ENCODE measurements at regions not wholly inside any gene's neighbourhood (a gene's known extent, or its start where the extent isn't known, plus 50 kb on each side); places are given as distances from the start of the nearest gene placed in this dataset.

DNA sequence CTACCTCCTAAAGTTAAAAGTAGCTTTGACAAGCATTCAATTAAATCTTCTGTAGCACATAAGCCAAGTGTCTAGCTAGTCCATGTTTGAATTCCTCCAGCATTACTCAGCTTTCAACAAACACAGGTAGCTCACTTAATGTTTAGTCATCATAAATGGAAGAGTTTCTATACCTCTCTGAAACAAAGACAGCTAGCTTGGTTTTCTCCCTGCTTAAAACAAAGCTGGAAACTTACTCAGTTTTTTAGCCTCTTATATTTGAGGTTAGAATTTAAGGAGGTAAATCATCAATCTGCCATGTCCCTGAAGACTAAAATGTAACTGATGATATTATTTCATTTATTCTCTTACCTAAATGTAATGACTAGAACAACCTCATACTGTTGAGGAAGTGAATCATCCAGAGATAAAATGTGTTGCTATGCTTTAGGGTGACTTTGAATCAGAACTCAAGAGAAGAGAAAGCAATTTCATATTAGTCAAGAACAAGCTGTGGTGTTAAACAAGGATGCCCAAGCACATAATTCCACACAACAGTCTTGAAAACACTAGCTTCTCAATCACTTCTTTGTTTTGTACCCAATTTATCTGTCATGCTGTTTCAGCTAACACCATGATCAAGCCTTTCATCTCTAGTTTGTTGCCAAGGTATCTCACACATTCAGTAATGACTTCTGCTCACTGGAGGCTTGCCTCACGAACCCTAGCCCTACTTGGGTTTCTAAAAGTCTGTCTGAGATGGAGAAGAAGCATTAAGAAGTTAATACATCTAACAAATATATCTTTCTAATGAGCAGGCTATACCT lies 251.9 kb downstream of the EPM2A start:
- TF ChIP-seq, protein P1, sequence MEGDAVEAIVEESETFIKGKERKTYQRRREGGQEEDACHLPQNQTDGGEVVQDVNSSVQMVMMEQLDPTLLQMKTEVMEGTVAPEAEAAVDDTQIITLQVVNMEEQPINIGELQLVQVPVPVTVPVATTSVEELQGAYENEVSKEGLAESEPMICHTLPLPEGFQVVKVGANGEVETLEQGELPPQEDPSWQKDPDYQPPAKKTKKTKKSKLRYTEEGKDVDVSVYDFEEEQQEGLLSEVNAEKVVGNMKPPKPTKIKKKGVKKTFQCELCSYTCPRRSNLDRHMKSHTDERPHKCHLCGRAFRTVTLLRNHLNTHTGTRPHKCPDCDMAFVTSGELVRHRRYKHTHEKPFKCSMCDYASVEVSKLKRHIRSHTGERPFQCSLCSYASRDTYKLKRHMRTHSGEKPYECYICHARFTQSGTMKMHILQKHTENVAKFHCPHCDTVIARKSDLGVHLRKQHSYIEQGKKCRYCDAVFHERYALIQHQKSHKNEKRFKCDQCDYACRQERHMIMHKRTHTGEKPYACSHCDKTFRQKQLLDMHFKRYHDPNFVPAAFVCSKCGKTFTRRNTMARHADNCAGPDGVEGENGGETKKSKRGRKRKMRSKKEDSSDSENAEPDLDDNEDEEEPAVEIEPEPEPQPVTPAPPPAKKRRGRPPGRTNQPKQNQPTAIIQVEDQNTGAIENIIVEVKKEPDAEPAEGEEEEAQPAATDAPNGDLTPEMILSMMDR (IDR thresholded peaks at IDR 0.05; ENCODE audit: low read depth, low read length) = no peak
- Histone ChIP-seq H3K27me3 (ENCODE audit: insufficient read depth, low read depth, severe bottlenecking) (no peaks in the 10 kb centered on the region), H3K4me3 (ENCODE audit: low read depth, low read length) (no peak overlapping the region), H3K9me3 (ENCODE audit: severe bottlenecking) (no peaks in the 10 kb centered on the region), H3K36me3 (no peaks in the 10 kb centered on the region), H3K27ac (no peak overlapping the region)
- no peak for DNase-seq

- H3K9me3 ChIP-seq (ENCODE audit: severe bottlenecking) = no peaks in the 10 kb centered on the region
- H3K27me3 ChIP-seq (ENCODE audit: insufficient read depth, low read depth, severe bottlenecking) = no peaks in the 10 kb centered on the region
- TF ChIP-seq, protein P1 (IDR thresholded peaks at IDR 0.05; ENCODE audit: low read depth, low read length) = no peak
- DNase-seq = no peak
- H3K4me3 ChIP-seq (ENCODE audit: low read depth, low read length) = no peak overlapping the region
- H3K27ac ChIP-seq = no peak overlapping the region
- no peaks in the 10 kb centered on the region for H3K36me3 ChIP-seq
These were observed 250.0 kb downstream of the EPM2A start for GRCh38 chr6:145485288-145485687.

DNA sequence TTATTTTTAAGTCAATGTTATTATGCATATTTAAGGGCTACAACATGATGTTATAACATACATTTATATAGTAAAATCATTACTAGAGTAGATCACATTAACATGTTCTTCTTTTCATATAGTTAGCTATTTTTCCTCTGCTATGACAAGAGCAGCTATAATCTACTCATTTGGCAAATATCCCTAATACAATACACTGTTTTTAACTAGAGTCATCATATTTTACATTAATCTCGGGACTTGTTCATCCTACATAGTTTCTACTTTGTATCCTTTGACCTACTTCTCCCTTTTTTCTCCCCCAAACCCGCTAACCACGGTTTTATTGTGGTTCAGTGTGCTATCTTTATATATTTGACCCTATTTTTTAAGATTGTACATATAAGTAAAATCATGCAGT lies 249.0 kb downstream of the EPM2A start:
- no peak overlapping the region for H3K27ac ChIP-seq
- no peaks in the 10 kb centered on the region for H3K36me3 ChIP-seq
- no peaks in the 10 kb centered on the region for H3K9me3 ChIP-seq (ENCODE audit: severe bottlenecking)
- no peaks in the 10 kb centered on the region for H3K27me3 ChIP-seq (ENCODE audit: insufficient read depth, low read depth, severe bottlenecking)
- H3K4me3 ChIP-seq (ENCODE audit: low read depth, low read length) = no peak overlapping the region
- TF ChIP-seq, protein P1 (IDR thresholded peaks at IDR 0.05; ENCODE audit: low read depth, low read length) = no peak
- no peak for DNase-seq

DNA sequence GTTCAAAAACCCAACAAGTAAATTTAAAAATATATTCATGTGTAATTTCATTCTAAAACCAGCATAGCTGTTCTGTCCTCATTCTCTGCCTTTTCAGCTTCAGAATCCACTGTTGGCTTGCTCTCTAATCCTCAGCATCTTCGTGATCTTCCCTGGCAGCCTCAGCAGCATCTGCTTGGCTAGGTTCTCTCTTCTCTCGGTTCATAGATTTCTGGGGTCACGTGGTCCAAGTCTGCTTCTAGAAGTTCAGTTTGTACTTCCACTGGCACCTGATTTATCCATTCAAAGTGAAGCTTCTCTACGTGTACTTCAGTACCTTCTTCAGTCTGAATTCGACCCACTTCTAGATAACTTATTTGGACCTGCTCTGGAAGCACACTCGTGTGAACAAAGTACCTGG lies 245.7 kb downstream of the EPM2A start:
- TF ChIP-seq, protein P1 (IDR thresholded peaks at IDR 0.05; ENCODE audit: low read depth, low read length) = no peak
- Histone ChIP-seq H3K27ac (no peak overlapping the region), H3K4me3 (ENCODE audit: low read depth, low read length) (no peak overlapping the region), H3K36me3 (no peaks in the 10 kb centered on the region), H3K27me3 (ENCODE audit: insufficient read depth, low read depth, severe bottlenecking) (no peaks in the 10 kb centered on the region), H3K9me3 (ENCODE audit: severe bottlenecking) (no peaks in the 10 kb centered on the region)
- no peak for DNase-seq

DNA sequence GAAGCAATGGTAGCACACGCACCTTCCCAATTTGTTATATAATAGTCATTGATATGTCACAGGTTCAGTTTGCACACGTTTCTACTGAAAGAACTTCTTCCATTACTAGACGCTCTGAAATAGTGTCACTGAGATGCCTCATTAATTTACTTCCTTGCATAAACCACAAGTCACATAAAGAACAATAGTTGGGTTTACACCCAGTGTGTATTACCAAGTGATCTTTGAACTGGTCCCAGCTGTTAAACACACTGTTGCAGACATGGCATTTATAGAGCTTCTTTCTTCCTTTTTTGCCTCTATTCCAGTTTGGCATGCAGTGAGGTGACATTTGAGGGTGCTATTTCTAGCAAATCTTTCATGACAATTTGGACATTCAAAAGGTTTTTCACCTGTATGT lies 245.3 kb downstream of the EPM2A start:
- no peak overlapping the region for H3K27ac ChIP-seq
- H3K36me3 ChIP-seq = no peaks in the 10 kb centered on the region
- no peak for DNase-seq
- H3K27me3 ChIP-seq (ENCODE audit: insufficient read depth, low read depth, severe bottlenecking) = no peaks in the 10 kb centered on the region
- no peak overlapping the region for H3K4me3 ChIP-seq (ENCODE audit: low read depth, low read length)
- no peaks in the 10 kb centered on the region for H3K9me3 ChIP-seq (ENCODE audit: severe bottlenecking)
- TF ChIP-seq, protein P1 (IDR thresholded peaks at IDR 0.05; ENCODE audit: low read depth, low read length) = no peak

GRCh38 chr6:145491126-145491525 lies 244.2 kb downstream of the EPM2A start:
- Histone ChIP-seq H3K36me3 (no peaks in the 10 kb centered on the region), H3K27me3 (ENCODE audit: insufficient read depth, low read depth, severe bottlenecking) (no peaks in the 10 kb centered on the region), H3K4me3 (ENCODE audit: low read depth, low read length) (no peak overlapping the region), H3K9me3 (ENCODE audit: severe bottlenecking) (no peaks in the 10 kb centered on the region), H3K27ac (no peak overlapping the region)
- TF ChIP-seq, protein P1 (IDR thresholded peaks at IDR 0.05; ENCODE audit: low read depth, low read length) = no peak
- no peak for DNase-seq

All from WERI-Rb-1 (cell line).